Esophagus squamous epithelium (tissue), 5 donors: ENCODE measurements at regions not wholly inside any gene's neighbourhood (a gene's known extent, or its start where the extent isn't known, plus 50 kb on each side); places are given as distances from the start of the nearest gene placed in this dataset.

Experiments used
- DNase-seq: peaks from one replicate; lab custom pipeline; 2025; lab: John Stamatoyannopoulos, UW
- H3K27ac ChIP-seq, 4 donors: fragments of 200-600 bp; sonication (generic); one replicate each; pipeline ENCODE4 v1.5.1; 2016 to 2019; ENCODE audit warnings: mild to moderate bottlenecking in 1 of 4
- H3K27me3 ChIP-seq, 4 donors: fragments of 200-600 bp; sonication (generic); 1 replicate in 3 of 4; 2 replicates in 1 of 4; pipeline versions ENCODE4 v1.5.1 to v1.6.0; 2017 to 2021; ENCODE audit warnings: antibody characterized with exemption in 1 of 4
- H3K36me3 ChIP-seq, 3 donors: fragments of 200-600 bp; sonication (generic); one replicate each; pipeline ENCODE4 v1.5.1; 2016 to 2019
- H3K4me1 ChIP-seq, 3 donors: fragments of 200-600 bp; sonication (generic); one replicate each; pipeline ENCODE4 v1.5.1; 2017 to 2019
- H3K4me3 ChIP-seq, 4 donors: fragments of 200-600 bp; sonication (generic); 1 replicate in 3 of 4; 2 replicates in 1 of 4; pipeline ENCODE4 v1.5.1; 2016 to 2019; ENCODE audit warnings: mild to moderate bottlenecking in 2 of 4, moderate library complexity in 1 of 4
- H3K9me3 ChIP-seq, 3 donors: fragments of 200-600 bp; sonication (generic); one replicate each; pipeline ENCODE4 v1.5.1; 2016 to 2019
- POLR2A ChIP-seq, 4 donors: fragments of 450-650 bp; IDR thresholded peaks; one replicate each; pipeline ENCODE4 v1.6.1; 2017; ENCODE audit warnings: antibody characterized with exemption in 4 of 4, mild to moderate bottlenecking in 4 of 4, moderate library complexity in 3 of 4
- WGBS, 2 donors: methylation state at CpG; one replicate each; pipeline ENCODE4 v1.1.5; 2018; 5-methylcytosine and 5-hydroxymethylcytosine counted together
- intact Hi-C: fragments of 100-400 bp; cut with DNase I; formaldehyde crosslinking; loops from one replicate; pipeline ENCODE4 v1.15.0; 2022
- TF ChIP-seq, protein P1 (sequence below), 6 experiments: fragments of 450-650 bp in 4 of 6; fragments of 200-600 bp in 2 of 6; sonication (generic) in 2 of 6; IDR thresholded peaks; one replicate each; pipeline ENCODE4 v1.5.1; 2016 to 2019; ENCODE audit warnings: antibody characterized with exemption in 6 of 6, mild to moderate bottlenecking in 4 of 6, moderate library complexity in 4 of 6
- donor health status: DM: yes; HTN: yes; CAD: no.

DNA sequence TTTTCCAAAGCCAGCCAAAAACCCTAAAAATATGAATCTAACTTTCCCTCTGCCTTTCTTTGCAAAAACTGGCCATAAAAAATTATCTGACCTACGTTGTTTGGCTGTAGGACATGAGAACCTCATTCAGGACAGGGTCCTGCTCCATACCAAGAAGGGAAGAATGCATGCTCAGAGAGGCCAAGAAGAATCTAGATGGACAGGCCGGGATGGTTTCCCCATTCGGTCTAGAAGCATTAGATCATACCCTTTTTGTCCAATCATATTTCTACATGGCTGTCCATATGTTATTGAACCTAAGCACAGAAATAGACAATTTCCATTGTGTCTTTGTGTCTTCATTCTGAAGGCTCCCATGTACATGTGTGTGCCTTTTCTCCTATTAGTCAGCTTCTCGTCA lies 2120.4 kb upstream of the PIK3C3 start:
- 85 to 96% methylated on average over 4 of the region's 4 CpGs for WGBS, 2 donors
- H3K27ac ChIP-seq = no peak overlapping the region
- H3K27me3 ChIP-seq = no peaks in the 10 kb centered on the region

DNA sequence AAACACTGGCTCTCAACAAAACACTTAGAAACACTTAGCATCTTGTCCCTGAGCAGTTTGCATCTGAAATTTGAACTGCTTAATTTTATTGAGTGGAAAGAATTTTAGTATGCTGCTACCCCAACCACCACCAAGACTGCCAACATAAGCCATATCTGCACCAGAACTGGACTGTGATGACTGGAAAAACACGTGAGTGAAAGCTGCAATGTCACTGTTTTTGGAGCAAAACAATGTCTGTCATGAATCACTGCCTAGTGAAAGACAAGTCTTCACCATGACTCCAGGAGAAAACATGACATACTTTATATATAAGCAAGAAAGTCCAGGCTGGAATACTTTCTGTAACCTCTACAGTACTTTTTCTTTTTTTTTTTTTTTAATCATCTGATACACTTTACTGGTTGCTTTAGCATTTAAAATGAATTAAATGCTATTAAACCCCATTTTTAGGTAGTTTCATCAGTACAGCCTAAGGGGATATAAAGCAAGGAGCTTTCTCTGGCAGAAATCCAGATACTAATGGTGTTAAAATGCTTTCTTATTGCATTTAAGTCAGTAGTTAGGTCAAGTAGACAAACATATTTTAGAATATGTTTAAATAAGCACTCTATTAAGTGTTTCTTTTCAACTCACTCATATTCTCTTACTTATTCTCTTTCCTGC lies 2129.4 kb upstream of the PIK3C3 start:
- WGBS, 2 donors = 19 to 26% methylated on average over 1 of the region's 1 CpG

More for the DNA sequence above, 2120.4 kb upstream of the PIK3C3 start:
- DNase-seq = no peak
- no peaks in the 10 kb centered on the region for H3K9me3 ChIP-seq
- H3K4me3 ChIP-seq = no peak overlapping the region
- no peaks in the 10 kb centered on the region for H3K4me1 ChIP-seq
- intact Hi-C loops = no loop called here
- H3K36me3 ChIP-seq = no peaks in the 10 kb centered on the region
- no peak for TF ChIP-seq POLR2A (IDR thresholded peaks at IDR 0.05)
- TF ChIP-seq, protein P1, sequence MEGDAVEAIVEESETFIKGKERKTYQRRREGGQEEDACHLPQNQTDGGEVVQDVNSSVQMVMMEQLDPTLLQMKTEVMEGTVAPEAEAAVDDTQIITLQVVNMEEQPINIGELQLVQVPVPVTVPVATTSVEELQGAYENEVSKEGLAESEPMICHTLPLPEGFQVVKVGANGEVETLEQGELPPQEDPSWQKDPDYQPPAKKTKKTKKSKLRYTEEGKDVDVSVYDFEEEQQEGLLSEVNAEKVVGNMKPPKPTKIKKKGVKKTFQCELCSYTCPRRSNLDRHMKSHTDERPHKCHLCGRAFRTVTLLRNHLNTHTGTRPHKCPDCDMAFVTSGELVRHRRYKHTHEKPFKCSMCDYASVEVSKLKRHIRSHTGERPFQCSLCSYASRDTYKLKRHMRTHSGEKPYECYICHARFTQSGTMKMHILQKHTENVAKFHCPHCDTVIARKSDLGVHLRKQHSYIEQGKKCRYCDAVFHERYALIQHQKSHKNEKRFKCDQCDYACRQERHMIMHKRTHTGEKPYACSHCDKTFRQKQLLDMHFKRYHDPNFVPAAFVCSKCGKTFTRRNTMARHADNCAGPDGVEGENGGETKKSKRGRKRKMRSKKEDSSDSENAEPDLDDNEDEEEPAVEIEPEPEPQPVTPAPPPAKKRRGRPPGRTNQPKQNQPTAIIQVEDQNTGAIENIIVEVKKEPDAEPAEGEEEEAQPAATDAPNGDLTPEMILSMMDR (IDR thresholded peaks at IDR 0.05) = no peak

DNA sequence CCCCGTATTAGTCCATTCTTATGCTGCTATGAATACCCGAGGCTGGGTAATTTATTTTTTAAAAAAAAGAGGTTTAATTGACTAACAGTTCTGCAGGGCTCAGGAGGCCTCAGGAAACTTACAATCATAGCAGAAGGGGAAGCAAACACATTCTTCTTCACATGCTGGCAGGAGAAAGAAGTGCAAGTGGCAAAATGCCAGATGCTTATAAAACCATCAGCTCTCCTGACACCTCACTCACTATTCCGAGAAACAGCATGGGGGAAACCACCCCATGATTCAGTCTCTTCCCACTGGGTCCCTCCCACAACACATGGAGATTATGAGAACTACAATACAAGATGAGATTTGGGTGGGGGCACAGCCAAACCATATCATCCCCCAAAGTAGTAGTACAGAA lies 2148.5 kb upstream of the PIK3C3 start:
- H3K27me3 ChIP-seq = no peaks in the 10 kb centered on the region

More for the DNA sequence above, 2129.4 kb upstream of the PIK3C3 start:
- Histone ChIP-seq H3K27ac (no peak overlapping the region), H3K4me1 (no peaks in the 10 kb centered on the region), H3K4me3 (no peak overlapping the region), H3K9me3 (no peaks in the 10 kb centered on the region), H3K36me3 (no peaks in the 10 kb centered on the region), H3K27me3 (no peaks in the 10 kb centered on the region)
- intact Hi-C loops = no loop called here
- no peak for DNase-seq
- TF ChIP-seq, protein P1 (IDR thresholded peaks at IDR 0.05) = no peak
- no peak for TF ChIP-seq POLR2A (IDR thresholded peaks at IDR 0.05)

DNA sequence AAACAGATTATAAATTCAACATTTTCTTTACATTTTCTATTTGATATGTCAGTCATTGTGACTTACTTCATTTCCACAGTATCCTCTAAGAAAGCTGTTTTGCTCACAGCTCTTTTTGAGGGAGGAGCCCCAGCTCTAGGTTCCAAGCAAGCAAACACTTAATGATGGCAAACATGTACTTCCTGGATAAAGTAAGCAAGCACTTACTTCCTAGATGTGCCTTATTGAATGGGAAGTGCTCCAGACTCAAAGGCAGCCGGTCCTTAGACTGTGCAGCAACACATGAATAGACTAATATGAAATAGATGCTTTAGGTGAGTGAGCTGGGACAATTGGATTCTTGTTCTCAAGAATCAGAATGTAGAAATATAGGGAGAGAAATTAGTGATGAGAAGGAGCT lies 2149.8 kb upstream of the PIK3C3 start:
- Histone ChIP-seq H3K4me1 (peaks cover 0 to 2% (median 0%) of the 10 kb centered on the region in 3 donors), H3K36me3 (no peaks in the 10 kb centered on the region), H3K9me3 (peaks cover 0 to 2% (median 0%) of the 10 kb centered on the region in 3 donors), H3K27me3 (no peaks in the 10 kb centered on the region), H3K4me3 (no peak overlapping the region), H3K27ac (no peak overlapping the region)
- intact Hi-C loops = no loop called here
- no peak for DNase-seq
- TF ChIP-seq POLR2A (IDR thresholded peaks at IDR 0.05) = no peak
- TF ChIP-seq, protein P1 (IDR thresholded peaks at IDR 0.05) = no peak
- WGBS, 2 donors = 59 to 89% methylated on average over 1 of the region's 1 CpG

More for the DNA sequence above, 2148.5 kb upstream of the PIK3C3 start:
- H3K36me3 ChIP-seq = no peaks in the 10 kb centered on the region
- peaks cover 0 to 8% (median 0%) of the 10 kb centered on the region in 3 donors for H3K9me3 ChIP-seq
- 54 to 55% methylated on average over 3 of the region's 3 CpGs for WGBS, 2 donors
- H3K4me3 ChIP-seq = no peak overlapping the region
- H3K27ac ChIP-seq = no peak overlapping the region
- no peaks in the 10 kb centered on the region for H3K4me1 ChIP-seq
- TF ChIP-seq, protein P1 (IDR thresholded peaks at IDR 0.05) = peak in 1 of 6 experiments; percentile 27
- no peak for TF ChIP-seq POLR2A (IDR thresholded peaks at IDR 0.05)
- intact Hi-C loops = no loop called here
- DNase-seq = no peak

DNA sequence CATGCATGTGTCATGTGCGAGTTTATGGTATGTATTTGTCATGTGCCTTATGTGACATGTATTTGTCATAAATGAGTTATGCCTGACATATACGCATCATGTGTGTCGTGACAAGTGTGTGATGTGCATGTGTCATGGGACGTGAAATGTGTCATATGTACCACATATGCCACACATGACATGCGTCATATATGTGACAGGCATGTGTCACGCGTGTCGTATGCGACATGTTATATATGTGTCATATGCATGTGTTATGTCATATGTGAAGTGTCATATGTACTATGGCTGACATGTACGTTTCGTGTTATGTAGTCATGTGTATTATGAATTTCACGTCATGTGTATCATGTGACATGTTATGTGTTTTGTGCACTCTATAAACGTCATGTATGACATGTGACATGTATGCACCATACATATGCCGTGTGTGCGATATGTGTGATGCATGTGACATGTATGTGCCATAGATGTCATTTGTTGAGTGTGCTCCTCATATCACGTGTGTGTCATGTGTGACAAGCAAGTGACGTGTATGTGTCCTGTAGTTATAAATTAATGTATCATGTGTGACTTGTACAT lies 2152.3 kb upstream of the PIK3C3 start:
- no peak for DNase-seq
- Histone ChIP-seq H3K4me3 (no peak overlapping the region), H3K27ac (no peak overlapping the region), H3K36me3 (no peaks in the 10 kb centered on the region), H3K4me1 (peaks cover 0 to 12% (median 0%) of the 10 kb centered on the region in 3 donors), H3K27me3 (no peaks in the 10 kb centered on the region), H3K9me3 (no peaks in the 10 kb centered on the region)
- intact Hi-C loops = no loop called here
- TF ChIP-seq POLR2A (IDR thresholded peaks at IDR 0.05) = no peak
- TF ChIP-seq, protein P1 (IDR thresholded peaks at IDR 0.05) = no peak
- WGBS, 2 donors = 87 to 95% methylated on average over 17 of the region's 17 CpGs
